K562 (cell line): ENCODE measurements at regions not wholly inside any gene's neighbourhood (a gene's known extent, or its start where the extent isn't known, plus 50 kb on each side); places are given as distances from the start of the nearest gene placed in this dataset.

Experiments
- ATAC-seq: fragments of 200-7000 bp; cut with Tn5 transposase; 3 replicates; pipeline ENCODE4 v1.9.1; 2020; ENCODE audit warnings: moderate library complexity
- BruUV-seq: library from RNA; stranded (reverse); fragments of 400-500 nt; replicated peaks from 2 replicates; lab custom pipeline; 2021; lab: Mats Ljungman, UMichigan
- CTCF ChIA-PET: fragments of 300-600 bp; formaldehyde crosslinking; extraction: SDS; loops from one replicate; lab custom pipeline; 2021; ENCODE audit warnings: low intra/inter-chr PET ratio; lab: Yijun Ruan, JAX
- POLR2A ChIA-PET: fragments of 300-600, 350-650 bp; sonication (Branson Sonifier 250); formaldehyde crosslinking; extraction: SDS; loops from one replicate; lab custom pipeline; 2021; ENCODE audit warnings: antibody characterized with exemption, inconsistent platforms; lab: Yijun Ruan, JAX
- DNase-seq, 4 experiments: peaks; one replicate each; pipeline versions ENCODE4 v3.0.0 to v3.0.0-alpha.2; 2011 to 2018; ENCODE audit warnings: low spot score in 3 of 4, mixed read lengths in 3 of 4; ENCODE audit errors: extremely low read depth in 1 of 4
- FAIRE-seq: peaks from 2 replicates; lab custom pipeline; 2011; peaks lifted over from hg19 to GRCh38; lab: Jason Lieb, UNC
- H2AFZ ChIP-seq: 2 replicates; pipeline ENCODE4 v1.6.0; 2011; ENCODE audit warnings: low read depth, low read length, control low read depth, inconsistent platforms
- H3K27ac ChIP-seq: fragments of 200-600 bp; 3 replicates; pipeline ENCODE4 v1.8.0; 2011; ENCODE audit warnings: low read depth, mild to moderate bottlenecking, control low read depth, inconsistent platforms, low read length, moderate library complexity, mixed read lengths; ENCODE audit errors: extremely low read depth
- H3K27me3 ChIP-seq, 2 experiments: fragments of 300-600 bp in 1 of 2; 2 replicates in 1 of 2; 3 replicates in 1 of 2; pipeline versions ENCODE4 v1.6.0 to v1.8.0; 2011; ENCODE audit warnings: inconsistent platforms in 2 of 2, low read length in 2 of 2, mild to moderate bottlenecking in 1 of 2, mixed read lengths in 1 of 2, moderate library complexity in 1 of 2; ENCODE audit not compliant: control insufficient read depth in 2 of 2, insufficient read depth in 2 of 2
- H3K36me3 ChIP-seq: fragments of 300-600 bp; 3 replicates; pipeline ENCODE4 v1.8.0; 2011; ENCODE audit warnings: mild to moderate bottlenecking, low read length, inconsistent platforms; ENCODE audit not compliant: control insufficient read depth, insufficient read depth
- H3K4me1 ChIP-seq, 2 experiments: fragments of 200-600 bp in 1 of 2; replicated peaks in 1 of 2; 2 replicates in 1 of 2; 3 replicates in 1 of 2; pipeline versions ENCODE4 v1.5.1 to v1.8.0; 2011; ENCODE audit warnings: inconsistent platforms in 2 of 2, low read length in 2 of 2, mild to moderate bottlenecking in 1 of 2, mixed read lengths in 1 of 2, moderate library complexity in 1 of 2; ENCODE audit not compliant: control insufficient read depth in 2 of 2, insufficient read depth in 2 of 2
- H3K4me2 ChIP-seq: 2 replicates; pipeline ENCODE4 v1.6.1; 2011; ENCODE audit warnings: low read length, control low read depth, inconsistent platforms, mixed read lengths; ENCODE audit not compliant: insufficient read depth
- H3K4me3 ChIP-seq: fragments of 200-600 bp; sonication (generic), shearing (Covaris generic); 2 replicates; pipeline ENCODE4 v1.5.1; 2016; ENCODE audit warnings: control low read depth, inconsistent platforms
- H3K79me2 ChIP-seq: fragments of 200-600 bp; 3 replicates; pipeline ENCODE4 v1.8.0; 2011; ENCODE audit warnings: low read length, inconsistent platforms; ENCODE audit not compliant: control insufficient read depth, insufficient read depth
- H3K9ac ChIP-seq, 2 experiments: 2 replicates each; pipeline versions ENCODE4 v1.6.0 to v1.6.1; 2011; ENCODE audit warnings: low read depth in 2 of 2, low read length in 2 of 2, control low read depth in 1 of 2, inconsistent platforms in 1 of 2, mild to moderate bottlenecking in 1 of 2, mixed read lengths in 1 of 2; ENCODE audit not compliant: insufficient read depth in 1 of 2
- H3K9me1 ChIP-seq: one replicate; pipeline ENCODE4 v1.6.0; 2011; ENCODE audit warnings: inconsistent platforms, mild to moderate bottlenecking, low read length, moderate library complexity; ENCODE audit not compliant: control insufficient read depth, insufficient read depth
- H3K9me3 ChIP-seq: replicated peaks from 2 replicates; pipeline ENCODE4 v1.5.1; 2011; ENCODE audit warnings: low read depth, low read length, inconsistent platforms; ENCODE audit not compliant: control insufficient read depth, insufficient read depth
- H4K20me1 ChIP-seq: replicated peaks from 2 replicates; pipeline ENCODE4 v1.6.1; 2011; ENCODE audit warnings: low read length, inconsistent platforms, mixed read lengths; ENCODE audit not compliant: control insufficient read depth, insufficient read depth
- CBFA2T2 ChIP-seq: fragments of 450-650 bp; conservative IDR thresholded peaks from 2 replicates; pipeline ENCODE4 v1.6.1; 2017; ENCODE audit warnings: mild to moderate bottlenecking
- KAT8 ChIP-seq: fragments of 450-650 bp; IDR thresholded peaks from 2 replicates; pipeline ENCODE4 v1.6.1; 2016; ENCODE audit warnings: low read depth, mild to moderate bottlenecking
- NCOA2 ChIP-seq, 2 experiments: fragments of 450-650 bp; IDR thresholded peaks; 2 replicates each; pipeline ENCODE4 v1.6.1; 2018; ENCODE audit warnings: mild to moderate bottlenecking in 2 of 2, moderate library complexity in 1 of 2; ENCODE audit not compliant: partially characterized antibody in 2 of 2
- PCBP1 ChIP-seq: fragments of 200-400 bp; formaldehyde crosslinking; IDR thresholded peaks from 2 replicates; pipeline ENCODE4 v1.6.1; 2018; ENCODE audit warnings: mild to moderate bottlenecking, low read depth, low read length; ENCODE audit not compliant: poor library complexity, severe bottlenecking
- ZNF79 ChIP-seq: fragments of 250-450 bp; sonication (Bioruptor Pico); IDR thresholded peaks from 2 replicates; pipeline ENCODE4 v1.4.0; 2020; ENCODE audit warnings: low read depth, mild to moderate bottlenecking, moderate library complexity
- WGBS: fragments of 100-300 bp; shearing (Covaris generic); methylation state at CpG from one replicate; pipeline ENCODE4 v1.1.6; 2016; ENCODE audit warnings: low coverage, mixed read lengths; ENCODE audit not compliant: insufficient coverage; ENCODE audit errors: missing lambda C conversion rate; 5-methylcytosine and 5-hydroxymethylcytosine counted together
- in situ Hi-C: fragments of 300-500 bp; cut with MboI; formaldehyde crosslinking; loops from 4 replicates; pipeline ENCODE4 v1.15.0; 2018; ENCODE audit warnings: inconsistent platforms, mixed read lengths
- intact Hi-C: fragments of 100-400 bp; cut with micrococcal nuclease; formaldehyde crosslinking; loops from 2 replicates; pipeline ENCODE4 v1.14.2; 2022
- TF ChIP-seq, protein P1 (sequence below): sonication (generic); formaldehyde crosslinking; IDR thresholded peaks from 2 replicates; pipeline ENCODE4 v1.8.1; 2023; ENCODE audit warnings: mild to moderate bottlenecking, missing genetic modification reagents

DNA sequence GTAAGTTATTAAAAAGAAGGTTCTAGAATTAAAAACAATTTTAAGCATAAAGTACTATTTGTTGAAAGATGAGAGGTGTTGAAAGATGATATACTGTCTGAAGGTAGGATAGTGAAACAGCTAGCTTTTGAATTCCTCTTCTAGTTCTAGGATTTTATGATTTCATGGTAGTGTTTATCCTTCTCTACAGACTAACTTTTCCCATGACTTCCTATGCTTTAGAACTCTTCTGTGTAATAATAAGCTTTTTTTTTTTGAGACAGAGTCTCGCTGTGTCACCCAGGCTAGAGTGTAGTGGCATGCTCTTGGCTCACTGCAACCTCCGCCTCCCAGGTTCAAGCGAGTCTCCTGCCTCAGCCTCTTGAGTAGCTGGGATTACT, 96.0 kb upstream of the NUDT6 start:
- no peak for FAIRE-seq
- peaks cover 16% of the 10 kb centered on the region; the same call in 1 of the 3 replicates for H3K36me3 ChIP-seq
- H3K9me1 ChIP-seq: no peaks in the 10 kb centered on the region
- in situ Hi-C loops: no loop called here
- no peaks in the 10 kb centered on the region for H3K4me1 ChIP-seq
- H2AFZ ChIP-seq: no peak overlapping the region
- no peak overlapping the region for H3K9ac ChIP-seq
- ATAC-seq: no peak
- H3K27ac ChIP-seq: no peak overlapping the region
- no TSS peak for BruUV-seq
- TF ChIP-seq NCOA2 (IDR thresholded peaks at IDR 0.05; ENCODE audit: partially characterized antibody in 2 of 2): no peak
- TF ChIP-seq ZNF79 (CRISPR knock-in tag): no peak
- no peak for TF ChIP-seq PCBP1
- no peaks in the 10 kb centered on the region for H3K79me2 ChIP-seq
- no peak overlapping the region for H3K4me3 ChIP-seq
- DNase-seq: no peak
- intact Hi-C loops: no loop called here
- POLR2A ChIA-PET: interaction anchor here (1.0 kb wide), 1 partner anchor 8 kb away, joined by 4 read pairs; no protein-coding TSS in a partner anchor
- WGBS: 61% methylated on average over 3 of the region's 3 CpGs
- H3K9me3 ChIP-seq: no peaks in the 10 kb centered on the region
- H4K20me1 ChIP-seq: no peaks in the 10 kb centered on the region
- no peaks in the 10 kb centered on the region for H3K27me3 ChIP-seq
- CTCF ChIA-PET: no interaction called here
- no peak overlapping the region for H3K4me2 ChIP-seq

DNA sequence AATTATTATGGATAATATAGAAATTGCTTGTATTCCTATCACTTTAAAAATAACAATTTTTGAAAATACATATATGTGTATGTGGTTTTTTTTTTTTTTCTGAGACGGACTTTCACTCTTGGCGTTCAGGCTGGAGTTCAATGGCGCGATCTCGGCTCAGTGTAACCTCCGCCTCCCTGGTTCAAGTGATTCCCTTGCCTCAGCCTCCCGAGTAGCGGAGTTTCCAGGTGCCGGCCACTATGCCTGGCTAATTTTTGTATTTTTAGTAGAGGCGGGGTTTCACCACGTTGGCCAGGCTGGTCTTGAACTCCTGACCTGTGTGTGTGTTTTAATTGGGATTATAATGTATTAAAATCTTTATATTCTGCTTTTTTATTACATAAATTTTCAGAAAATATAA, 97.9 kb upstream of the NUDT6 start:
- no peak for FAIRE-seq
- BruUV-seq: no TSS peak
- H3K9me3 ChIP-seq: no peaks in the 10 kb centered on the region
- no peaks in the 10 kb centered on the region for H4K20me1 ChIP-seq
- no peak overlapping the region for H3K27ac ChIP-seq
- intact Hi-C loops: no loop called here
- TF ChIP-seq KAT8: no peak
- TF ChIP-seq, protein P1, sequence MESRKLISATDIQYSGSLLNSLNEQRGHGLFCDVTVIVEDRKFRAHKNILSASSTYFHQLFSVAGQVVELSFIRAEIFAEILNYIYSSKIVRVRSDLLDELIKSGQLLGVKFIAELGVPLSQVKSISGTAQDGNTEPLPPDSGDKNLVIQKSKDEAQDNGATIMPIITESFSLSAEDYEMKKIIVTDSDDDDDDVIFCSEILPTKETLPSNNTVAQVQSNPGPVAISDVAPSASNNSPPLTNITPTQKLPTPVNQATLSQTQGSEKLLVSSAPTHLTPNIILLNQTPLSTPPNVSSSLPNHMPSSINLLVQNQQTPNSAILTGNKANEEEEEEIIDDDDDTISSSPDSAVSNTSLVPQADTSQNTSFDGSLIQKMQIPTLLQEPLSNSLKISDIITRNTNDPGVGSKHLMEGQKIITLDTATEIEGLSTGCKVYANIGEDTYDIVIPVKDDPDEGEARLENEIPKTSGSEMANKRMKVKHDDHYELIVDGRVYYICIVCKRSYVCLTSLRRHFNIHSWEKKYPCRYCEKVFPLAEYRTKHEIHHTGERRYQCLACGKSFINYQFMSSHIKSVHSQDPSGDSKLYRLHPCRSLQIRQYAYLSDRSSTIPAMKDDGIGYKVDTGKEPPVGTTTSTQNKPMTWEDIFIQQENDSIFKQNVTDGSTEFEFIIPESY (CRISPR knock-in tag): peak; percentile 60
- no peak for TF ChIP-seq CBFA2T2
- POLR2A ChIA-PET: interaction anchor here (1.2 kb wide), 1 partner anchor 9 kb away, joined by 3 read pairs; no protein-coding TSS in a partner anchor
- ATAC-seq: no peak
- no peak overlapping the region for H3K4me3 ChIP-seq
- DNase-seq: no peak
- no peak overlapping the region for H3K4me2 ChIP-seq
- in situ Hi-C loops: no loop called here
- WGBS: 97% methylated on average over 11 of the region's 11 CpGs
- no peaks in the 10 kb centered on the region for H3K79me2 ChIP-seq
- no peak overlapping the region for H2AFZ ChIP-seq
- no peaks in the 10 kb centered on the region for H3K9me1 ChIP-seq
- H3K27me3 ChIP-seq: no peaks in the 10 kb centered on the region
- CTCF ChIA-PET: no interaction called here
- no peaks in the 10 kb centered on the region; a peak in 1 of 5 replicates for H3K4me1 ChIP-seq
- peaks cover 13% of the 10 kb centered on the region; the same call in 1 of the 3 replicates for H3K36me3 ChIP-seq
- no peak overlapping the region for H3K9ac ChIP-seq
